BJ (cell line): ENCODE measurements at regions not wholly inside any gene's neighbourhood (a gene's known extent, or its start where the extent isn't known, plus 50 kb on each side); places are given as distances from the start of the nearest gene placed in this dataset.

Source experiments
- CTCF ChIA-PET: fragments of 350-600 bp; formaldehyde crosslinking; extraction: SDS; loops from one replicate; lab custom pipeline; 2021; ENCODE audit warnings: antibody characterized with exemption, inconsistent platforms; lab: Yijun Ruan, JAX
- POLR2A ChIA-PET: fragments of 300-600 bp; sonication (Branson Sonifier 250); formaldehyde crosslinking; extraction: SDS; loops from one replicate; lab custom pipeline; 2021; ENCODE audit warnings: antibody characterized with exemption; lab: Charles Lee
- DNase-seq: peaks from one replicate; pipeline ENCODE4 v3.0.0-alpha.2; 2011; ENCODE audit warnings: low read depth
- H3K27me3 ChIP-seq: 2 replicates; pipeline ENCODE4 v1.6.0; 2011; ENCODE audit warnings: low read length; ENCODE audit not compliant: control insufficient read depth, insufficient read depth
- H3K36me3 ChIP-seq: 2 replicates; pipeline ENCODE4 v1.5.1; 2011; ENCODE audit warnings: low read length; ENCODE audit not compliant: control insufficient read depth, insufficient read depth
- H3K4me3 ChIP-seq: 2 replicates; pipeline ENCODE4 v1.5.1; 2011; ENCODE audit warnings: low read depth, mild to moderate bottlenecking, control low read depth, low read length
- CTCF ChIP-seq: IDR thresholded peaks from 2 replicates; pipeline ENCODE4 v1.5.1; 2011; ENCODE audit warnings: low read depth, mild to moderate bottlenecking, control low read depth, inconsistent platforms, low read length, moderate library complexity; ENCODE audit not compliant: insufficient read depth

- TF ChIP-seq CTCF, result no peak
- Histone ChIP-seq H3K27me3 (no peaks in the 10 kb centered on the region), H3K4me3 (no peak overlapping the region), H3K36me3 (no peaks in the 10 kb centered on the region)
- ChIA-PET CTCF (no interaction called here), POLR2A (no interaction called here)
- DNase-seq, result peak; percentile 63
Observed at GRCh38 chr6:12555267-12555666, 161.3 kb upstream of the PHACTR1 start.

GRCh38 chr6:12555781-12556180 lies 160.8 kb upstream of the PHACTR1 start:
- H3K4me3 ChIP-seq, result no peak overlapping the region
- ChIA-PET CTCF (no interaction called here), POLR2A (no interaction called here)
- H3K27me3 ChIP-seq, result no peaks in the 10 kb centered on the region
- DNase-seq, result no peak
- no peaks in the 10 kb centered on the region for H3K36me3 ChIP-seq
- TF ChIP-seq CTCF, result no peak

- Histone ChIP-seq H3K27me3 (no peaks in the 10 kb centered on the region), H3K4me3 (no peak overlapping the region), H3K36me3 (no peaks in the 10 kb centered on the region)
- POLR2A ChIA-PET, result no interaction called here
- DNase-seq, result no peak
- no peak for TF ChIP-seq CTCF
- CTCF ChIA-PET, result interaction anchor here (1.2 to 4.1 kb wide), 2 partner anchors 14 to 31 kb away, joined by 3 to 18 read pairs; no protein-coding TSS in a partner anchor
Observed at GRCh38 chr6:12557765-12558164, 158.8 kb upstream of the PHACTR1 start.

- Histone ChIP-seq H3K4me3 (no peak overlapping the region), H3K36me3 (no peaks in the 10 kb centered on the region), H3K27me3 (no peaks in the 10 kb centered on the region)
- DNase-seq, result no peak
- no peak for TF ChIP-seq CTCF
- POLR2A ChIA-PET, result no interaction called here
- CTCF ChIA-PET, result interaction anchor here (3.1 kb wide), 1 partner anchor 11 kb away, joined by 14 read pairs; no protein-coding TSS in a partner anchor
Observed at GRCh38 chr6:12560315-12560714, 156.3 kb upstream of the PHACTR1 start.

GRCh38 chr6:12566618-12567123 lies 149.9 kb upstream of the PHACTR1 start:
- CTCF ChIA-PET, result no interaction called here

More at GRCh38 chr6:12566618-12567123, 149.9 kb upstream of the PHACTR1 start:
- Histone ChIP-seq H3K36me3 (no peaks in the 10 kb centered on the region), H3K27me3 (no peaks in the 10 kb centered on the region), H3K4me3 (no peak overlapping the region)
- POLR2A ChIA-PET, result no interaction called here
- DNase-seq, result no peak
- no peak for TF ChIP-seq CTCF
